ENCODE measurements at regions not wholly inside any gene's neighbourhood (a gene's known extent, or its start where the extent isn't known, plus 50 kb on each side); places are given as distances from the start of the nearest gene placed in this dataset.

DNA sequence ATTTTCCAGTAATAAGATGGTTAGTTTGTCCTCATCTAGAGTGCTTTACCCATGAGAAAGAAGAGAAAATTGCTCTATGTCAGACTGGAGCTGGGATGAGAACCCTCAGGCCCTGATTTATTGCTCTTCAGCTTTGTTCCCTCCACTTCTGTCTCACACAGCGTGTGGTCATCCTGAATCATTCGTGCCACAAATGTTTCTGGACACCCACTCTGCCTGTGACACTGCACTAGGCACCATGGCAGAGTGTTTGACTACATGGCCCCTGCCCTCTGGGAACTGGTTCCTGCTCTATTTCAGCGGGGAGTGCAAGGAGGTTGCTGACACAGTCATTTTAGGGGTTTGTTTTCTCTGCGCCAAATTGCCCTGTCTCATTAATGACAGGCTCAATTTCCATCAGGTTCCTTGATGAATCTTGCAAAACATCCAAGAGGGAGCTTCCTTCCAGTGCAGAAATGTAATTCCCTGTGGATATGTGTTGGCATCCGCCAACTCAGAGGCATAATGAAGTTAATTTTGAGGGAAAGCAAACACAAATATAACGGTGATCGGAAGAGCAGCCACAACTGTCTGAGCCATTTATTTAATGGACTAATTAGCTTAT lies 207.5 kb downstream of the CLIC5 start:
- Histone ChIP-seq H3K36me3 (ENCODE audit: control insufficient read depth in 1 of 2, insufficient read depth in 2 of 2, low read length in 2 of 2) (no peaks in the 10 kb centered on the region), H3K27ac (ENCODE audit: low read depth, low read length) (no peak overlapping the region), H2AFZ (ENCODE audit: insufficient read depth, low read length, poor library complexity) (no peak overlapping the region), H3K4me3 (ENCODE audit: low read depth, low read length) (no peak overlapping the region), H3K4me1 (ENCODE audit: control insufficient read depth in 1 of 2, insufficient read depth in 2 of 2, low read length in 2 of 2) (no peaks in the 10 kb centered on the region), H4K91ac (ENCODE audit: low read depth, low read length) (no peak overlapping the region), H3K9me3 (ENCODE audit: insufficient read depth, low read depth, low read length) (peaks cover 1% of the 10 kb centered on the region), H3K23ac (ENCODE audit: low read length) (no peak overlapping the region), H2AK5ac (ENCODE audit: low read length) (no peak overlapping the region), H3K27me3 (ENCODE audit: insufficient read depth, low read length) (no peaks in the 10 kb centered on the region), H2BK12ac (ENCODE audit: low read length) (no peak overlapping the region), H3K14ac (ENCODE audit: low read length) (no peak overlapping the region), H3K79me2 (ENCODE audit: control insufficient read depth, insufficient read depth, low read length, poor library complexity) (no peaks in the 10 kb centered on the region), H2BK5ac (ENCODE audit: low read depth, low read length, poor library complexity) (no peak overlapping the region), H3K4me2 (ENCODE audit: low read length) (no peak overlapping the region), H2BK120ac (ENCODE audit: insufficient read depth, low read length, poor library complexity) (no peak overlapping the region), H4K8ac (ENCODE audit: low read depth, low read length) (no peak overlapping the region), H4K12ac (ENCODE audit: low read depth, low read length) (no peak overlapping the region), H3K79me1 (ENCODE audit: low read length) (no peaks in the 10 kb centered on the region), H3K9ac (ENCODE audit: low read length) (no peak overlapping the region), H3K4ac (ENCODE audit: low read depth, low read length) (no peak overlapping the region), H3K18ac (ENCODE audit: low read length) (no peak overlapping the region)
- DNase-seq, result no peak
- WGBS (ENCODE audit: extremely low coverage, insufficient coverage, insufficient read length), result no CpG with 5 or more reads among the region's 7 CpGs

DNA sequence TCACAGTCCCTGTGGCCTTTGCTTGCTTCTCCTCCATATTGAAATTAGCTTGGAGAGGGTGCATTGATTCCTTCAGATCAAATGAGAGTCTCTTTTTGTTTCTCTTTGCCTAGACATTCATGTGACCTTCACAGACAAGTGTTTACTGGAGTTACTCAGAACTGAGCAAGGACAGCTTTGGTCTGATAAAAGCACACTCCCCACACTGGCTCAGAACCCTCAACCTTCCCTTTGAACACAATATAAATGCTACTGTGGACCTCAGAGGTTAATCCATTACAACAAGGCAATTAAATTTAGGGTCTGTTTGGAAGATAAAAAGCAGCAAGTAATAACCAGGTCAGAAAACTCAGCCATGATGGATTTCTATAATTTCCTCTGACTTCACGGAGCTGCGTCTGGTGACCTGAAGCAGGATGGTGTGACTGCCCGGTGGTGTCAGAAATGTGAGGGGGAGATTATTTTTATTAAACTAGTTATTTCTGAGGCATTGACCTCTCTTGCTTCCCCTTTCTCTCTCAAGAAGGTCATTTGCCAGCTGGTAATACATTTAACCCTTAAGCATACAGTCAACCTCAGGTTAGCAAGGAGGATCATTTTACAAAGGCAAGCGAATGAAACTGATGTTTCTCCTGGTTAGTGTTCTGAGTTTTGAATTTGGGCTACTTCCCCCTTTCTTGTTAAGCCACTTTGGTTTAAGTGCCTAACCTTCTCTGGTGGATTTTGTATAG lies 208.2 kb downstream of the CLIC5 start:
- Histone ChIP-seq H2AFZ (ENCODE audit: insufficient read depth, low read length, poor library complexity) (no peak overlapping the region), H4K8ac (ENCODE audit: low read depth, low read length) (no peak overlapping the region), H2BK12ac (ENCODE audit: low read length) (no peak overlapping the region), H3K4ac (ENCODE audit: low read depth, low read length) (no peak overlapping the region), H3K79me1 (ENCODE audit: low read length) (no peaks in the 10 kb centered on the region), H3K4me2 (ENCODE audit: low read length) (no peak overlapping the region), H3K4me1 (ENCODE audit: control insufficient read depth in 1 of 2, insufficient read depth in 2 of 2, low read length in 2 of 2) (no peaks in the 10 kb centered on the region), H2BK120ac (ENCODE audit: insufficient read depth, low read length, poor library complexity) (no peak overlapping the region), H3K4me3 (ENCODE audit: low read depth, low read length) (no peak overlapping the region), H3K36me3 (ENCODE audit: control insufficient read depth in 1 of 2, insufficient read depth in 2 of 2, low read length in 2 of 2) (no peaks in the 10 kb centered on the region), H4K91ac (ENCODE audit: low read depth, low read length) (no peak overlapping the region), H3K23ac (ENCODE audit: low read length) (no peak overlapping the region), H3K27me3 (ENCODE audit: insufficient read depth, low read length) (no peaks in the 10 kb centered on the region), H3K9me3 (ENCODE audit: insufficient read depth, low read depth, low read length) (peaks cover 1% of the 10 kb centered on the region), H4K12ac (ENCODE audit: low read depth, low read length) (no peak overlapping the region), H3K14ac (ENCODE audit: low read length) (no peak overlapping the region), H3K18ac (ENCODE audit: low read length) (no peak overlapping the region), H3K79me2 (ENCODE audit: control insufficient read depth, insufficient read depth, low read length, poor library complexity) (no peaks in the 10 kb centered on the region), H3K27ac (ENCODE audit: low read depth, low read length) (no peak overlapping the region), H2AK5ac (ENCODE audit: low read length) (no peak overlapping the region), H3K9ac (ENCODE audit: low read length) (no peak overlapping the region), H2BK5ac (ENCODE audit: low read depth, low read length, poor library complexity) (no peak overlapping the region)
- DNase-seq, result no peak
- no CpG with 5 or more reads among the region's 4 CpGs for WGBS (ENCODE audit: extremely low coverage, insufficient coverage, insufficient read length)

DNA sequence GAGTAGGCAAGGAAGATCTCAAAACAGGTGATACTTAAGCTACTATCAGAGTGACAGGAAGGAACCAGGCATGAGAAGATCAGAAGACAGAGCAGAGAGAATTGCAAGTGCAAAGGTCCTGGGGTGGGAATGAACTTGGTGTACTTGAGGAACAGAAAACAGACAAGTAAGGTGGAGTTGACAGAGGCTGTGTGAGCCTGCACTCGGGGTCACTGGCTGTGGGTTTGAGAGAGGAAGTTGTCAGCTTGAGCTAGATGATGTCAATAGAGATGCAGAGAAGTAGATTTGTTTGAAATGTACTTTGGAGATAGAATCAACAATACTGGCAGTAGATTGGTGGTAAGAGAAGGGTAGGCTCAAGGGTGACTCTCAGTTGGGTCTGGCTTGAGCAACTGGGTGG lies 209.5 kb downstream of the CLIC5 start:
- Histone ChIP-seq H3K18ac (ENCODE audit: low read length) (no peak overlapping the region), H4K91ac (ENCODE audit: low read depth, low read length) (no peak overlapping the region), H3K9me3 (ENCODE audit: insufficient read depth, low read depth, low read length) (peaks cover 1% of the 10 kb centered on the region), H3K4me2 (ENCODE audit: low read length) (no peak overlapping the region), H3K79me1 (ENCODE audit: low read length) (no peaks in the 10 kb centered on the region), H3K4me3 (ENCODE audit: low read depth, low read length) (no peak overlapping the region), H2AFZ (ENCODE audit: insufficient read depth, low read length, poor library complexity) (no peak overlapping the region), H3K9ac (ENCODE audit: low read length) (no peak overlapping the region), H3K4ac (ENCODE audit: low read depth, low read length) (no peak overlapping the region), H3K14ac (ENCODE audit: low read length) (no peak overlapping the region), H3K36me3 (ENCODE audit: control insufficient read depth in 1 of 2, insufficient read depth in 2 of 2, low read length in 2 of 2) (no peaks in the 10 kb centered on the region), H4K8ac (ENCODE audit: low read depth, low read length) (no peak overlapping the region), H3K27me3 (ENCODE audit: insufficient read depth, low read length) (no peaks in the 10 kb centered on the region), H2BK120ac (ENCODE audit: insufficient read depth, low read length, poor library complexity) (no peak overlapping the region), H4K12ac (ENCODE audit: low read depth, low read length) (no peak overlapping the region), H2BK5ac (ENCODE audit: low read depth, low read length, poor library complexity) (no peak overlapping the region), H2BK12ac (ENCODE audit: low read length) (no peak overlapping the region), H3K23ac (ENCODE audit: low read length) (no peak overlapping the region), H2AK5ac (ENCODE audit: low read length) (no peak overlapping the region), H3K4me1 (ENCODE audit: control insufficient read depth in 1 of 2, insufficient read depth in 2 of 2, low read length in 2 of 2) (no peaks in the 10 kb centered on the region), H3K79me2 (ENCODE audit: control insufficient read depth, insufficient read depth, low read length, poor library complexity) (no peaks in the 10 kb centered on the region), H3K27ac (ENCODE audit: low read depth, low read length) (no peak overlapping the region)
- no CpG with 5 or more reads among the region's 1 CpG for WGBS (ENCODE audit: extremely low coverage, insufficient coverage, insufficient read length)
- no peak for DNase-seq

DNA sequence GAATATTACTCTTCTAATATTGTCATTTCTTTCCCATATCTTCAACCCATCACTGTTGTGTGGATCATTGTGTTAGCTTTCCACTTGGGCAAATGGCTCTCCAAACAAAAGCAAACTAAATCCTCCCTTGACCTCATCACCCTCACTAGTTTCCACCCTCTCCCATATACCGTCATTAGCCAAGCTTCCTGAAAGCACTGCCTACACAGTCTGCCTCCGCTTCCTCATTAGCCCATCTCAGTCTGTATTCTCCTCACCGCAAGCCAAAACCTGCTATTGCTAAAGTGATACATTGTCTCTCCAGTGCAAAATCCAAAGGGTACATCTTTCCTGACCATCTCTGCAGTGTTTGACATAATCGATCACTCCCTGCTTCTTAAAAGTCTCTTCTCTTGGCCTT lies 212.6 kb downstream of the CLIC5 start:
- H2AK5ac ChIP-seq (ENCODE audit: low read length), result no peak overlapping the region
- H3K79me2 ChIP-seq (ENCODE audit: control insufficient read depth, insufficient read depth, low read length, poor library complexity), result no peaks in the 10 kb centered on the region
- H2AFZ ChIP-seq (ENCODE audit: insufficient read depth, low read length, poor library complexity), result no peak overlapping the region
- no peak overlapping the region for H3K4ac ChIP-seq (ENCODE audit: low read depth, low read length)
- H4K8ac ChIP-seq (ENCODE audit: low read depth, low read length), result no peak overlapping the region
- no peak overlapping the region for H2BK5ac ChIP-seq (ENCODE audit: low read depth, low read length, poor library complexity)
- no peak overlapping the region for H3K4me3 ChIP-seq (ENCODE audit: low read depth, low read length)
- peaks cover under 1% of the 10 kb centered on the region for H3K9me3 ChIP-seq (ENCODE audit: insufficient read depth, low read depth, low read length)
- no peak for DNase-seq
- H3K14ac ChIP-seq (ENCODE audit: low read length), result no peak overlapping the region
- no CpG with 5 or more reads among the region's 4 CpGs for WGBS (ENCODE audit: extremely low coverage, insufficient coverage, insufficient read length)
- no peak overlapping the region for H2BK12ac ChIP-seq (ENCODE audit: low read length)
- H2BK120ac ChIP-seq (ENCODE audit: insufficient read depth, low read length, poor library complexity), result no peak overlapping the region
- no peak overlapping the region for H3K27ac ChIP-seq (ENCODE audit: low read depth, low read length)
- no peak overlapping the region for H4K91ac ChIP-seq (ENCODE audit: low read depth, low read length)
- H3K36me3 ChIP-seq (ENCODE audit: control insufficient read depth in 1 of 2, insufficient read depth in 2 of 2, low read length in 2 of 2), result no peaks in the 10 kb centered on the region
- H3K23ac ChIP-seq (ENCODE audit: low read length), result no peak overlapping the region
- H3K18ac ChIP-seq (ENCODE audit: low read length), result no peak overlapping the region
- no peaks in the 10 kb centered on the region for H3K4me1 ChIP-seq (ENCODE audit: control insufficient read depth in 1 of 2, insufficient read depth in 2 of 2, low read length in 2 of 2)
- no peak overlapping the region for H3K9ac ChIP-seq (ENCODE audit: low read length)
- H3K27me3 ChIP-seq (ENCODE audit: insufficient read depth, low read length), result no peaks in the 10 kb centered on the region
- no peak overlapping the region for H3K4me2 ChIP-seq (ENCODE audit: low read length)
- no peak overlapping the region for H4K12ac ChIP-seq (ENCODE audit: low read depth, low read length)
- no peaks in the 10 kb centered on the region for H3K79me1 ChIP-seq (ENCODE audit: low read length)
